GM18870 (cell line): ENCODE measurements at regions not wholly inside any gene's neighbourhood (a gene's known extent, or its start where the extent isn't known, plus 50 kb on each side); places are given as distances from the start of the nearest gene placed in this dataset.

Source experiments
- ATAC-seq: cut with Tn5 transposase; IDR thresholded peaks from one replicate; pipeline ENCODE4 v1.9.1; 2021; ENCODE audit warnings: moderate library complexity; ENCODE audit not compliant: unreplicated experiment

- ATAC-seq = no peak
Observed at GRCh38 chr18:64273724-64274123, 124.8 kb upstream of the LINC00305 start.

GRCh38 chr18:64271975-64272659 lies 123.2 kb upstream of the LINC00305 start:
- no peak for ATAC-seq

- ATAC-seq = no peak
Observed at GRCh38 chr18:64271246-64271645, 122.4 kb upstream of the LINC00305 start.

- ATAC-seq = no peak
Observed at GRCh38 chr18:64270608-64271007, 121.7 kb upstream of the LINC00305 start.

- ATAC-seq = no peak
Observed at GRCh38 chr18:64270121-64270520, 121.2 kb upstream of the LINC00305 start.

GRCh38 chr18:64264171-64264570 lies 115.3 kb upstream of the LINC00305 start:
- ATAC-seq = no peak

- ATAC-seq = no peak
Observed at GRCh38 chr18:64260810-64261209, 111.9 kb upstream of the LINC00305 start.

- ATAC-seq = no peak
Observed at GRCh38 chr18:64259871-64260270, 111.0 kb upstream of the LINC00305 start.

GRCh38 chr18:64258111-64258650 lies 109.3 kb upstream of the LINC00305 start:
- no peak for ATAC-seq

- ATAC-seq = no peak
Observed at GRCh38 chr18:64254399-64255093, 105.7 kb upstream of the LINC00305 start.

GRCh38 chr18:64253873-64254272 lies 105.0 kb upstream of the LINC00305 start:
- no peak for ATAC-seq

- ATAC-seq = no peak
Observed at GRCh38 chr18:64253222-64253621, 104.3 kb upstream of the LINC00305 start.

GRCh38 chr18:64248836-64249235 lies 99.9 kb upstream of the LINC00305 start:
- no peak for ATAC-seq

- no peak for ATAC-seq
Observed at GRCh38 chr18:64245126-64245861, 96.4 kb upstream of the LINC00305 start.

- ATAC-seq = no peak
Observed at GRCh38 chr18:64244571-64244970, 95.7 kb upstream of the LINC00305 start.

- no peak for ATAC-seq
Observed at GRCh38 chr18:64240316-64240715, 91.4 kb upstream of the LINC00305 start.

- no peak for ATAC-seq
Observed at GRCh38 chr18:64238076-64238475, 89.2 kb upstream of the LINC00305 start.

- no peak for ATAC-seq
Observed at GRCh38 chr18:64234321-64234720, 85.4 kb upstream of the LINC00305 start.

GRCh38 chr18:64233851-64234250 lies 85.0 kb upstream of the LINC00305 start:
- no peak for ATAC-seq

- no peak for ATAC-seq
Observed at GRCh38 chr18:64220941-64221340, 72.1 kb upstream of the LINC00305 start.

GRCh38 chr18:64219517-64219916 lies 70.6 kb upstream of the LINC00305 start:
- no peak for ATAC-seq
